ENCODE measurements at regions not wholly inside any gene's neighbourhood (a gene's known extent, or its start where the extent isn't known, plus 50 kb on each side); places are given as distances from the start of the nearest gene placed in this dataset.

GRCh38 chr2:57804971-57805370 lies 241.6 kb upstream of the VRK2 start:
- DNase-seq (ENCODE audit: low spot score), result no peak

- no peak for DNase-seq (ENCODE audit: low spot score)
Measured at GRCh38 chr2:57806449-57806968, 240.1 kb upstream of the VRK2 start.

GRCh38 chr2:57809230-57809629 lies 237.4 kb upstream of the VRK2 start:
- DNase-seq (ENCODE audit: low spot score), result no peak

GRCh38 chr2:57821088-57821487 lies 225.5 kb upstream of the VRK2 start:
- DNase-seq (ENCODE audit: low spot score), result no peak

GRCh38 chr2:57828221-57828620 lies 218.4 kb upstream of the VRK2 start:
- no peak for DNase-seq (ENCODE audit: low spot score)

- no peak for DNase-seq (ENCODE audit: low spot score)
Measured at GRCh38 chr2:57834666-57835065, 211.9 kb upstream of the VRK2 start.

- DNase-seq (ENCODE audit: low spot score), result no peak
Measured at GRCh38 chr2:57842531-57842930, 204.1 kb upstream of the VRK2 start.

- DNase-seq (ENCODE audit: low spot score), result no peak
Measured at GRCh38 chr2:57843158-57843557, 203.4 kb upstream of the VRK2 start.

GRCh38 chr2:57848723-57849122 lies 197.9 kb upstream of the VRK2 start:
- DNase-seq (ENCODE audit: low spot score), result no peak

GRCh38 chr2:57849843-57850242 lies 196.8 kb upstream of the VRK2 start:
- DNase-seq (ENCODE audit: low spot score), result no peak

GRCh38 chr2:57850415-57851130 lies 196.0 kb upstream of the VRK2 start:
- DNase-seq (ENCODE audit: low spot score), result no peak

GRCh38 chr2:57855212-57855611 lies 191.4 kb upstream of the VRK2 start:
- no peak for DNase-seq (ENCODE audit: low spot score)

GRCh38 chr2:57859755-57860154 lies 186.9 kb upstream of the VRK2 start:
- no peak for DNase-seq (ENCODE audit: low spot score)

- DNase-seq (ENCODE audit: low spot score), result no peak
Measured at GRCh38 chr2:57862153-57862552, 184.5 kb upstream of the VRK2 start.

- no peak for DNase-seq (ENCODE audit: low spot score)
Measured at GRCh38 chr2:57862727-57863126, 183.9 kb upstream of the VRK2 start.

GRCh38 chr2:57864926-57865325 lies 181.7 kb upstream of the VRK2 start:
- no peak for DNase-seq (ENCODE audit: low spot score)

- no peak for DNase-seq (ENCODE audit: low spot score)
Measured at GRCh38 chr2:57867730-57868129, 178.9 kb upstream of the VRK2 start.

GRCh38 chr2:57868619-57869139 lies 177.9 kb upstream of the VRK2 start:
- DNase-seq (ENCODE audit: low spot score), result no peak

- DNase-seq (ENCODE audit: low spot score), result no peak
Measured at GRCh38 chr2:57869758-57870344, 176.8 kb upstream of the VRK2 start.

- no peak for DNase-seq (ENCODE audit: low spot score)
Measured at GRCh38 chr2:57876313-57876712, 170.3 kb upstream of the VRK2 start.

GRCh38 chr2:57877811-57878170 lies 168.8 kb upstream of the VRK2 start:
- DNase-seq (ENCODE audit: low spot score), result no peak

GRCh38 chr2:57878171-57878865 lies 168.3 kb upstream of the VRK2 start:
- DNase-seq (ENCODE audit: low spot score), result no peak

- DNase-seq (ENCODE audit: low spot score), result no peak
Measured at GRCh38 chr2:57878866-57879210, 167.8 kb upstream of the VRK2 start.
